HG03139 (cell line): ENCODE measurements at regions not wholly inside any gene's neighbourhood (a gene's known extent, or its start where the extent isn't known, plus 50 kb on each side); places are given as distances from the start of the nearest gene placed in this dataset.

ENCODE experiments used
- ATAC-seq: cut with Tn5 transposase; IDR thresholded peaks from one replicate; pipeline ENCODE4 v1.9.1; 2021; ENCODE audit not compliant: unreplicated experiment

DNA sequence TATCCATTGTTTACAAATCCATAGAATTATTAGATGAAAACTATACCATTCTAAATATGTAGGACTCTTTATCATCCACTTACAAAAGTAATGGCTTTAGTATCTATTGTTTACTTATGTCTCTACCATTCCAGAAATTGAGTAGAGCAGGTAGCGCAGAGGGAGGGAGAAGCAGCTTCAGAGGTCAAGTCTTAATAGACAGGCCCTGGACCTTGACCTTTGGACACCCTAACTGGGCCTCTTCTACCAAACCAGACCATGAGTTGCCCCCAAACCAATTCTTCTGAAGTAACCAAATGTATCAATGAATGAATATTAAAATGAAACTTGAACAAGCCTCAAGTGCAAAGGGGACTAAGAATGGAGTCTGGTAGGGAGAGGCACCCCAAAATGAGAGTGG is 124.9 kb upstream of the ANKRD55 start:
- no peak for ATAC-seq

DNA sequence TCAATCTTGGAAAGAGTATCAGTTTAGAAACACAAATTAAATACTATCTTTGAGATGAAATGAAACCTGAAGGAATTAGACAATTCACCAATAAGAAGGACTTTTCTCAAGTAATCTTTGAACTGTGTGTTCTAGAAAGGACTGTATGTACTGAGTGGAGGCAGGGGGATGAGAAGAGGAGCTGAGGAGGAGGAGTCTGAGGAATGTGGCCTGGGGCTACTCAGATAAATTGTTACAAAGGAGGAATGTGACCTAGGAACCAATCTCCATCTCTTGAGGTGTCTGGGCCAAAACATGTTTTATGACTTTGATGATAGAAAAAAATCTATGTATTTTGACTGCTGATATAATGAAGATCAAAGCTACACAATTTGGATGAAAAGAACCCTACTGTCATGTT is 124.3 kb upstream of the ANKRD55 start:
- no peak for ATAC-seq

DNA sequence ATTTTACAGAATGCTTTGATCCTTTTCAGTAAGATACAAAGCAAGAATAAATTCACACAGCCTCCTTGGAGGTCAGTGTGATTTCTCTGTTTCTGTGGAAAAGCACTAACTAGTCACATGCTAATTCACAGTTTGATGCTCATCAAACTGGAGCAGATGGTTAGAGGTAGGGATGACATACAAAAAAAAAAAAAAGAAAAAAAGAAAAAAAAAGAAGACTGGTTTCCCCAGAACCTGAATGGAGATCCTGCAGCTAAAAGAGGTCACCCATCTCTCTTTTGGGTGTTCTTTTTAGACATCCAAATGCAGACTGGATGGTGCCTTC is 123.7 kb upstream of the ANKRD55 start:
- no peak for ATAC-seq

DNA sequence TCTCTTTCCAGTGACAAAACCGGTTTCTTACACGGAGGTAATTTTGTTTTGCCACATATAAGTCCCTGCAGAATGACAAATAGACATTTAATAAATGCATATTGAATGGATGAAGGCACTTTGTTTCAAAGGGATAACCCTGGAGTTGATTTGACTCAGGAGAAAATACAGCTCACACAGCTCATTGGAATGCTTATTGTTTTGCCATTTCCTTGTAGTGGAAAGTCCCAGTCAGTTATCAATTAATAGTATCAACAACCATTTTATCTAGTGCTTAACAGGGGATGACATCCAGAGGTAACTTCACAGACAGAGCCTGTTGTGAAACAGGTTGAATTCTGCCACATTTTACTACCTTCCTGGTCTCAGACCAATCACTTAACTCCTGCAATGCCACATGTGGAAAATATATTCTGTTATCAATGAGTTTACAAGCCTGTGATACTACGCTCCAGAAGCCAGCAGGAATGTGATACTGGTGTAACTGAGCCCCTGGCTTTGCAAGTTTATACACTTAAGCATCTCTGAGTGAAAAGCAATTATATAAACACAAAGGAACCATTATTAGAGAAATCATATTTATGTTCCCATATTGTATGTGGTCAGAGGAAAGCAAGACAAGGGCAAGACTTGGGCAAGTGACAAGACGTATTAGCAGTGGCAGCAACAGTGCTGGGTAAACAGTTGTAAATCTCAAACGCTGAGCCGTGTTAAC is 123.1 kb upstream of the ANKRD55 start:
- no peak for ATAC-seq

DNA sequence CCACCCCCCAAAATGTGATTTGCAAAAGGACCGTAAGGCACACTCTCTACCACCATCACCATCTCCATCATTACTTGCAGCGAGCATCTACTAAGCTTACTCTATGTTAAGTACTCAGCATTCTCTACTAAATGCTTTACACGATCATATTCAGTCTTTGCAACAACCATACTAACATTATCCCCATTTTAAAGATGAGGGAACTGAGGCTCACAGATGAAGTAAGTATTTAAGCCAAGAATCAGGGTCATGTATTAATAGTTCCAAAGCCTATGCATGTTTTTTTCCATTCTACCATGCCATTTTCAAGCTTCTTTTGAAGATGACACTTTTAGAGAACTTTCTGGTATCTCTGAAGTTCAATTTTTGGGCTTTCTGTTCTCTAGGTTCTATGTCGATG is 121.7 kb upstream of the ANKRD55 start:
- no peak for ATAC-seq

DNA sequence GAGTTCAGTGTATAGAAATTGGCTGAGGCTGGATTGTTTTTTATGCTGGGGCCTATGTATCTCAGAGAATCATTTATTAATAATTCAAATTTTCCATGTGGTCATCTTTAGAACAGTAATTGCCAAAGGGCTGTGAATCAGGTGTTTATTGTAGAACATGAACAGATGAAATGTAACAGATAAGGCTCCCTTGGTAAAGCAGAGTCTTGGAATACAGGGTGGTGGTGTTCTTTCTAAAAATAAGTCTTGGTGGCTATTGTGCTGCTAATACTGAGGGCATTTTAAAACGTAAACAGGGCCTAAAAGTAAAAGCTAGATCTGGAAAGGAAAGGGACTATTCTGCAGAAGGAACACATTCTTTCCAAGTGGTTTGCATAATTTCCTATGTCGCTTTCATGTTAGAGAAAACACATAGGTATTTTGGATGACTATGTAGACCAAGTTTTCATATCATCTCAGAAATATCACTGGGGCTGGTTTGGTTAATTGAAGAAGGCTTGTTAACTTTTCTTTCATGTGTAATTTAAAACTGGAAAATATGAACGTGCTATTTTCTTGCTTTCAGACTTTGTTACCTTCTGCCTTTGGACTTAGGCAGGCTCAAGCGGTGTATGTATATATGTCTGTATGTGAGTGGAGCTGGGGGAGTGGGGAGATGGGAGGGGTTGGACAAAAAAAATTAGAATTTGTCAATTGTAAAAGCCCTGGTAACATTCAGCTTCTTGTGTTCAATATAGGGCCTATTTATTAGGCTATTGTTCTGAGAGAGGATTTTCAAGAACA is 119.9 kb upstream of the ANKRD55 start:
- ATAC-seq: no peak

DNA sequence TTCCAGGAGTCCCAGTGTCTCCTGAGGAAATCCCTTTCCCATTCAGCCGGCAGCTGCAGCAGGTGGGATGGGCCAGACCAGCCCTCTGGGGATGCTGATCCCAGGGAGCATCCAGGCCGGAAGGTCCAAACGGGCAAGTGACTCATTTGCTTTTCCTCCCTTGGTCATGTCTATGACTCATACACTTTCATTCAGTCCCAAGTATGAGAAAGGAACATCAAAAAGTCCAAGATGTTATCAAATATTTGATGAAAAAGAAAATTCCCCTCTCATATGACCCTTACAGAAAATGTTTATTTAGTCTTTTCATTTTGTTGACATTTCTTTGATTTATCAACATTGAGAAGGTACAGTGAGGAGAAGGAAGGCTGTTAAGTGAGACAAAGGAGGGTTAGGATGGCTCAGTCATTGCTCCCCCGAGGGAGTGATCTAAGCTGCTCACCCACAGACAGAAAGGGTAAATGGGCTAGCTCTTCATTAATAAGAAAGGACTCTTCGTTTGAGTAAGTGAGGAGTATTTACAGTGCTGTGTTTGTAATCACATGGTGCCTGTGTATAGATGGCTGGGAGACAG is 117.6 kb upstream of the ANKRD55 start:
- no peak for ATAC-seq

DNA sequence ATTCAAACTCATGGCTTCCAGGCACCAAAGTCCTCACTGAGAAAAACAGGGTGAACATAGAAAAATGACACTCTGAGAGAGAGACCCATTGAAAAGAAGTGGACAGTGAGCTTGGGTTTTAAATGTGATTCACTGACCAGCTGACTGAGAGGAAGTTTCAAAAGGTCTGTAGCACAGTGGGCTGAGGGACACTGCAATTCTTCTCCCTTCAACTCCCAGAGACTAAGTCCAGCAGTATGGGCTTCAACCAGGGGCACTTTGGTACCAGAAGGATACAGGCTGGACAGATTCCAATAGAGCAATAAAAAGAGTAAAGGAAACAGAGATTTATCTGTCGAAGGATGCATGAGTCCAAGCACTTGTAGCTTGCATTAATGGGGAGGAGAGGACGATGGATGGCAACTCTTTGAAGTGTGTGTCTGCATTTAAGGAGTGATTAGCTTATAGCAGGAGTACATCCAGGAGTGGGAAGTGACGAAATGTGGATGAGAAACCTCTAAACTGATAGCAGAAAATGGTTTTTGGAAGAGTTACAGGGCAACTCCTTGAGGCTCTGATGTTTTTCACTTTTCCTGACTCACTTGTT is 117.0 kb upstream of the ANKRD55 start:
- no peak for ATAC-seq

DNA sequence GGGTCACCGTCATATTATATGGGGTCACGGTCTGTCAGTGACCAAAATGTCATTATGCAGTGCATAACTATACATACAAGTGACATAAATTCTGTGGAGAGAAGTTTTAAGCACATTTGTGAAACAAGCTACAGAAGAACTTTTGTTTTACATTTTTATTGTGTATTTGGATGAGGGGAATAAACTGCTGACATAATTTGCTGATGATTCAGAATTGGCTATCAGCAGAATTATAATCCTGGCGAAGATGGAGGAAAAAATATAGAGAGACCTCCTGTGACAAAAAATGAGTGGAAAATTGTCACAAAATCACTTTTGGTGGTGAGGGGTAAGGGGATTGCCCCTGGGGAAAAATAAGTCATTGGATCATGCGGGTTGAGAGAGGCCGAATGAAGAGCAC is 116.3 kb upstream of the ANKRD55 start:
- ATAC-seq: no peak

DNA sequence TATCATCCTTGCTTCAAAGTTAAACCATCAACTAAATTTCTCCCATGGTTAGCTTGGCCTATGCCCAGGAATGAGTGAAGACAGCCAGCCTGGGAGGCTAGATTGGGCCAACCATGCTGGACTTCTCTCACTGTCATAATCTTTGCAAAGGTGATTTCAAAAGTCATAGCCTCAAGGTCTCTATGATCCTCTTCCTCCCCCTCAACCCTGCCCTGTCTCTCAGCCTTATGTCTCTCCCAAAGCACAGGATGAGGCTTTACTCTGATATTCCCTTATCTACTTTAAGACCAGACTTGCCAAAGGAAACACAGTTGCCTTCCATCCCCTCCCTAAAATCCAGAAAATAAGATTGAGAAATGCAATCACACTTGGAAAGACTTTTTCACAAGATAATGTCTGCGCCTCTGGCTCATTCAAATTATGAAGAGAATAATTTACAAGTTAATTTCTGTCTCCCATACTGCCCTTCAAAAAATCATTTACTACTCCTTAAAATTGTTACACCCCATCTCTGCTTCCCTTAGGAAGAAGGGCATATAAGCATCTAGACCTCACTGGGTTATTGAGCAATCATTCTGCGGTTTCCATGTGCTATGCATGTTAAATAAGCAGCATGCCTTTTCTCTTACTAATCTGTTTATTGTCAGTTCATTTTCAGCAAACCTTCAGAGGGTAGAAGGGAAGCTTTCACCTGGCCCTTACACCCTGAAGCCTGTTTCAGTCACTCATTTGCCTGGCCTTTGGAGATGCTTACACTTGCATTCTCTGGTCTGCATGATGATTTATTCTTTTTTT is 113.8 kb upstream of the ANKRD55 start:
- ATAC-seq: no peak

DNA sequence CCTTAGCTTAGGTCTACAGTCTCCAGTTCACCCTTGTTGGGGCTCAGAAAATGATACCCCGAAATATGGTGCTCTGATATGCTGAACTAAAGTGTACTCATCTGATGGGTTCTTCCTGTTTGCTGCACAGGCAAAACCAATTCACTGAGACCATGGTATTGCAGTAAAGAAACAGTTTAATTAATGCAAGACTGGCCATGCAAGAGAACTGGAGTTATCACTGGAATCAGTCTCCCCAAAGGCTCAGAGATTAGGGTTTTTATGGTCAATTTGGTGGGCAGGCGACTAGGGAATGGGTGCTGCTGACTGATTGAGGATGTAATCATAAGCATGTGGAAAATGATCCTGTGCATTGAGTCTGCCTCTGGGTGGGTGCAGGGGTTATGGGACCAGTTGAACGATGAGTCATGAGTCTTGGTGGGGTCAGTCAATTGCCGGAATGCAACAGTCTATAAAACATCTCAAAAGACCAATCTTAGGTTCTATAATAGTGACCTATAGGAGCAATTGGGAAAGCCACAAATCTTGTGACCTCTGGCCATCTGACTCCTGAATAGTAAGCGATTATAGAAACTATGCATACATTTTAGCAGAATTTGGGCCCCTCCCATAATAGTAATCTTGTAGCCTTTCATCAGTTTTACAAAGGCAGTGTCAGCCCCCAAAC is 113.0 kb upstream of the ANKRD55 start:
- no peak for ATAC-seq

DNA sequence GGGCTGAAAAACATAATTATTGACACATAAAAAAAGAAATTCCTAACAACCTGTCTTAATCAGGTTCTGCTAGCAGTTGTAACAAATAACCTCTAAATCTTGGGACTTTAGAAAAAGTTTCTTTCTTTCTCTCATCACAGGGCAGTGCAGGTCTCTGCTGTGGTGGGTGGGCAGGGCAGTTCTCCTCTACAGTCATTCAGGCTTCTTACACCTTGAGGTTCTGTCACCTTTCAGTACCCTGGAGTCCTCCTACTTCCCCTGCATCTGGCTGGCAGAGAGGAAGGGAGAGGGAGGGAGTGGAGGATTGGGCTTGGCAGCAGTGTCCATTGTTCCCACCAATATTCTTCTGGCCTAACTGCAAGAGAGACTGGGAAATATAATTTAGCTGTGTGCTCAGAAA is 112.2 kb upstream of the ANKRD55 start:
- no peak for ATAC-seq

DNA sequence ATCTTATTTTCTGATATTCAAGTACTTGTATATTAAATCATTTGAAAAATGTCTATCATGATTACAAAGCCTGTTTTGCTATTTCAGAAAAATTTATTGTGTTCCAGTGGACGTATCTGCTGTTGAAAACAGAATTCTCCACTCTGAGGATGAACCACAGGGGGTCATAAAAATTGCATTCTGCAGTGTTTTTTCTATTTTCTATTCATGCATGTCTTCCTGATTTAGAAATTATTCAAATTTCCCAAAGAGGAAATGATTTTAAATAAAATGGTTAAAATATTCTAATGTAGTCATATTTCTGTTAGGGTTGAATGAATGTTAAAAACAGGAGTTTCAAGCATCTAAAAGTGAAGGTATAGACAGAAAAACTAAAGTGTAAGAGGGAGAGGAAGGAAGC is 111.5 kb upstream of the ANKRD55 start:
- no peak for ATAC-seq

DNA sequence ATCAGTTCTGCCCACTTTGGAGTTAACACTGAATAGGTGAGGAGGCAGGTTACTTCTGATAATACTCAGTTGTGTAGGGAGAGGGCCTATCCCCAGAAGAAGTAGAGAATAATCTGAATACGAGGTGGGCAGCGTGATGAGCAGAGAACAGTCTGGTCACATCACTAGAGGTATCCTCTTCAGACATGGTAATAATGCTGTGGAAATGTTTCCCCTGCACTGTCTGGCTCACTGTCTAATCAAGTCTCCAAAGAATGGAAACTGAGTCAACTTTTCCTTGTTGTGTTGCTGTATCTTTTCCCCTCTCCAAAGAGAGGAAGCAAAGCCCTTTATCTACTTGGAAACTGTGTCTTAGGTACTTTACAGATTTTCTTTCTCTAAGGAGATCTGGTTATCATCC is 110.9 kb upstream of the ANKRD55 start:
- no peak for ATAC-seq

DNA sequence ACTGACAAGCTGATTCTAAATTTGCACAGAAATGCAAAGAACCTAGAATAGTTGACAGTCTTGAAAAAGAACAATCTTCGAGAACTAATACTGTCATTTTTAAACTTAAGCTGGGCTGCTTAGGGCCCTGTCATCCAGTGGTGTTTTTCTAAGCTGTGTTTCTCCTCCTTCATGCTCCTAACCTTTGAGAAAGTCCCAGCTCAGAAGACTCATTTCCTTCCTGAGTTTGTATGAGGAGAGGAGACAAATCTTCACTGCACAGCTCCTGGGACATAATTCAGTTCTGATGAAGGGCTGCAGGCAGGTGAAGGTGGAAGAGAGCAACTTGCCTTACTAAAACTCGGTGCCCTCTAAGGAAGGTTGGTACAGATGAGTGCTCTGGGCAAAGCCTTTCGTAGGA is 109.5 kb upstream of the ANKRD55 start:
- ATAC-seq: no peak

DNA sequence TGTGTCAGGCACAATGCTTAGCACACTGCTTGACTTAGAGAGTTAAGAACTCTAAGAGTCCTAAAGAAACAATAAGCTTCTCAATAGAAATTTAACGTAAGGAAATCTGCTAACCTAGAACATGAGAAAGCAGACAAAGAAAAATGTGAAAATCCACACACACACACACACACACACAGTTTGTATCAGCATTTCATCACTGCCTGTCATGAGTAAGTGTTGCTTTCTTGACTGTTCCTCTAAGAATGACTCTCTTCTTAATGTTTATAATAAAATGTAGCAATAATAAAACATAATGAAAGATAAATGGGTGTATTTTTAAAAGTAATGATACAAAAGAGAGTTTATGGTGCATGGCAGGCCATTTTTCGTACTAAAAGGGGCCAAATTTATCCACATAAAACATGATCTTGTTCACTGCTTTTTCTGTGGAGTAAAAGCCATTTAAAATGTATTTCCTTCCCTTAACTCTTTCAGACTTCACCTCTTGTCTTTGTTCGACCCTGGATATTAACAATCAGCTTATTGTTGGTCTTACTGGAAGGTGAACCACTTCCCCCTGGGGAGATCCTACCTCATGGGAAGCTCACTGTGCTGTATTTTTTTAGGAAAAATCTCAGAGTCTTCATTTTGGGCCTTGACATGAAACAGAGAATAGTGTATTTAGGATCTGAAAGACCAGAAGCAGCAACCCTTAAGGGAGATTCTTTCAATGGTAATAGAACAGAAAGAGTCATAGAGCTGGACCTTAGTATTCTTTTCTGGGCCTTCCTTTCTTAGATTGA is 107.3 kb upstream of the ANKRD55 start:
- ATAC-seq: no peak

DNA sequence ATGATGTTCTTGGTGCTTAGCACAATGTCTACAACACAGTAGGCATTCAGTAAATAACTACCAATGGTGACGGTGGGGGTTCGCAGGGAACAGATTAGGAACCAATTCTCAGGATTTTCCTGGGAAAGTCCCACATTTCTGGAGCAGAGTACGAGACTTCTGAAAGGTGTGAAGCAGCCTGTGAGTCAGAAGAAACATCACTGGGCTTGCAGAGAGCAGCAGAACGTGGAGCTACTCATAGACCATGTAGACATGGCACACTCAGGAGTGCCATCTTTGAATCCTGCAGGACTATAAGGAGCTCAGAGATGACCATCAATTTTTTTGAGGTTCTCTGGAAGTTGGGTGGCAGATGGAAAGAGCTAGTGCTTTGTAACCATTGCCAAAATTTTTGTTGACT is 106.6 kb upstream of the ANKRD55 start:
- no peak for ATAC-seq

DNA sequence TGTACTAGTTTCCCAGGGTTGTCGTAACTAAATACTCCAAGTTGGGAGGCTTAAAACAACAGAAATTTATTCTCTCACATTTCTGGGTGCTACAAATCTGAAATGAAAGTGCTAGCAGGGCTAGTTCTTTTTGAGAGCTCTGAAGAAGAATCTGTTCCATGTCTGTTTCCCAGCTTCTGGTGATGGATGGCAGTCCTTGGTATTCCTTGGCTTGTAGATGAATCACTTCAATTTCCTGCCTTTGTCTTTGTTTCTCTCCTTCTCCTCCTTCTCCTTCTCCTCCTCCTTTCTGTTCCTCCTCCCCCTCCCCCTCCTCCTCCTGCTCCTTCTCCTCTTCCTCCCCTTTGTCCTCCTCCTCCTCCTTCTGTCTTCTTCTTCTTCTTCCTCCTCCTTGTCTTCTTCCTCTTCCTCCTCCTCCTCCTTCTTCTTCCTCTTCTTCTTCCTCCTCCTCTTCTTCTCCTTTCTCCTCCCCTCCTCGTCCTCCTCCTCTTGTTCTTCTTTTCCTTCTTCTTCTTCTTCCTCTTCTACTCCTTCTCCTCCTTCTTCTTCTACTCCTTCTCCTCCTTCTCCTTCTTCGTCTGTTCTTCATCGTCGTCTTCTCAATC is 104.7 kb upstream of the ANKRD55 start:
- no peak for ATAC-seq

DNA sequence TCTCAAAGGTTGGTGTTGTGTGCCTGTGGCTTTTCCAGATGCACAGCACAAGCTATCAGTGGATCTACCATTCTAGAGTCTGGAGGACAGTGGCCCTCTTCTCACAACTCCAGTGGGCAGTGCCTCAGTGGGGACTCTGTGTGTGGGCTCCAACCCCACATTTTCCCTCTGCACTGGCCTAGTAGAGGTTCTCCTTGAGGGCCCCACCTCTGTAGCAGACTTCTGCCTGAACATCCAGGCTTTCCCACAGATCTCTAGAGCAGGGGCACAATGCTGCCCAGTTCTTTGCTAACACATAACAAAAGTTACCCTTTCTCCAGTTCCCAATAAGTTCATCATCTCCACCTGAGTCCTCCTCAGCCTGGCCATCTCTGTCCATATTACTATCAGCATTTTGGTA is 102.1 kb upstream of the ANKRD55 start:
- no peak for ATAC-seq

DNA sequence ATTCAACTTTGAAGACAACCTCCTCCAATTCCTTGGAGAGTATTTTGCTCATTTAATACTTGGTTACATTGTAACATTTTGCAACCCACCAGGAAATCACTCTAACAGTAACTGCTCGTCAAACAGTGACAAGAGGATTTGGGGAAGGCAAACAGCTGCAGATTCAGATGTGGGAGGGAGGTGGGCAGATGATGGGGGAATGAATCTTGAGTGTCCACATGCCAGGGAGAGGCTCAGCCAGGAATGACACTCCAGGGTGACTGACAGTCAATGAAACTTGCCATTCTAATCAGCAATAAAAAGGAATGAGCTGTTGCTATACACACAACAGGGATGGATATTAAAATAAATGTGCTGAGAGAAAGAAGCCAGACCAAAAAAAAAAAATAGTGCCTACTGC is 97.7 kb upstream of the ANKRD55 start:
- ATAC-seq: no peak
